ENCODE measurements at regions not wholly inside any gene's neighbourhood (a gene's known extent, or its start where the extent isn't known, plus 50 kb on each side); places are given as distances from the start of the nearest gene placed in this dataset.
"Not testable (repeated sequence)": the region's sequence is repeated elsewhere in the genome, so short reads cannot be mapped to it uniquely, and the experiment has no call there.

DNA sequence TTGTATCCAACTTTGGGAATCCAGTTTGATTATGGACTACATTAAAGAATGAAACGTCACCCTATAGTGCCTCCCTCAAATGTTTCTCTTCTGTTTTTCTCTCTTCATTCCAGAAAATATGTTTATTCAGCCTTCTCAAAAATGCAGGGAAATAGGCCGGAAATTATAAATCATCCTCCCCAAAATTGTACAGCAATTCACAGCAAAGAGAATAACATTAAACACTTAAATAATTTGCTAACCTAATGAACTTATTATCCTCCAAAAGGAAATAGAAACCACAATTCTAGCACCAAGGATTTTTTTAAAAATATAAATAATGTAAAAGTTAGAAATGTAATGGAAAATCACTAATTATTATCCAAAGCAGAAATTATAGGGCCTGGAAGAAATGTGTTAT is 115.9 kb upstream of the CCNG1 start:
- Histone ChIP-seq H3K4me2 (ENCODE audit: low read length) (no peak overlapping the region), H3K9me2 (ENCODE audit: low read depth, low read length) (no peaks in the 10 kb centered on the region), H3F3A (ENCODE audit: insufficient read depth, low read length) (no peaks in the 10 kb centered on the region), H3K4me1 (ENCODE audit: insufficient read depth, low read length, severe bottlenecking) (no peaks in the 10 kb centered on the region), H3K9ac (ENCODE audit: low read length) (no peak overlapping the region), H2AFZ (ENCODE audit: low read length) (no peak overlapping the region), H3K27me3 (ENCODE audit: insufficient read depth, low read length) (no peaks in the 10 kb centered on the region), H3K9me3 (ENCODE audit: low read length) (no peaks in the 10 kb centered on the region), H4K20me1 (ENCODE audit: insufficient read depth, low read length) (no peaks in the 10 kb centered on the region), H3K4me3 (ENCODE audit: low read depth, low read length, poor library complexity, severe bottlenecking) (no peak overlapping the region), H3K36me3 (ENCODE audit: insufficient read depth, low read length) (no peaks in the 10 kb centered on the region), H3K79me2 (ENCODE audit: insufficient read depth, low read length) (no peaks in the 10 kb centered on the region), H3K27ac (ENCODE audit: low read depth, low read length, poor library complexity, severe bottlenecking) (no peak overlapping the region)
- TF ChIP-seq CTCF (IDR thresholded peaks at IDR 0.05; ENCODE audit: low read length) (no peak), EZH2 (IDR thresholded peaks at IDR 0.05; ENCODE audit: borderline replicate concordance, low read length) (no peak)

DNA sequence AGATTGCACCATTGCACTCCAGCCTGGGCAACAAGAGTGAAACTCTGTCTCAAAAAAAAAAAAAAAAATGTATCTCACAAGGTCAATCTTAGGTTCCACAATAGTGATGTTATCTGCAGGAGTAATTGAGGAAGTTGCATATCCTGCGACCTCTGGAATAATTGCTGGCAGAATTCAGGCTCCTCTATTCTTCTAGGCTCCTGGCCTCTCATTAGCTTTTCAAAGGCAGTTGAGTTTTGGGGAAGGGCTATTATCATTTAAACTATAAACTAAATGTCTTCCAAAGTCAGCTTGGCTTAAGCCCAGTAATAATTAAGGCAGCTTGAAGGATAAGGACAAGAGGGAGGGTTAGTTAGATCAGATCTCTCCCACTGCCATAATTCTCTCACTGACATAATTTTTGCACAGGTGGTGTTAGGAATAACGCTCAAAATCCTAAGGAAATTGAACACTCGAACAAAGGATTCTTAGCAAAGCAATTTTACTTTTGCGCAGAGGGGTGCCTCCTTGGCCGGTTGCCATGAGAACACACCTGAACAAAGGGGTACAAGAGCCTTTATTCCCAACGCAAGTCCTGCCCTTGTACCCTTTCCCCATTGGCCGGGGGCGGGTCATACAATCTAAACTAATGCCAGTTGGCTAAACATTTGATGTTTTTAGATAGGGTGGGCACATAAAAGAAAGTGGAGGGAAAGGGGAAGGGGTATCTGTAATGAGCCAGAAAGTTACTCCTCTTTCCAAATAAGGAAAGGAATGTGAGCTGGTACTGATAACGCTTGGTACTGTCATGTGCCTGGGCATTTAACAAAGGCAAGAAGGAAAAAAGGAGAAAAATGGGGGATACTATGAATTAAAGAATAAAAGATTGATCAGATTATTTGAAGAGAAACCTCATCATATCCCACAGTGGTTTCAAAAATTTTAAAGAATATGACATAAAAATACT is 106.4 kb upstream of the CCNG1 start:
- Histone ChIP-seq H3K9me3 (ENCODE audit: low read length) (no peaks in the 10 kb centered on the region), H3K9me2 (ENCODE audit: low read depth, low read length) (no peaks in the 10 kb centered on the region), H3K4me3 (ENCODE audit: low read depth, low read length, poor library complexity, severe bottlenecking) (no peak overlapping the region), H3F3A (ENCODE audit: insufficient read depth, low read length) (no peaks in the 10 kb centered on the region), H3K4me1 (ENCODE audit: insufficient read depth, low read length, severe bottlenecking) (no peaks in the 10 kb centered on the region), H3K27me3 (ENCODE audit: insufficient read depth, low read length) (no peaks in the 10 kb centered on the region), H4K20me1 (ENCODE audit: insufficient read depth, low read length) (no peaks in the 10 kb centered on the region), H2AFZ (ENCODE audit: low read length) (no peak overlapping the region), H3K79me2 (ENCODE audit: insufficient read depth, low read length) (no peaks in the 10 kb centered on the region), H3K4me2 (ENCODE audit: low read length) (no peak overlapping the region), H3K27ac (ENCODE audit: low read depth, low read length, poor library complexity, severe bottlenecking) (no peak overlapping the region), H3K36me3 (ENCODE audit: insufficient read depth, low read length) (no peaks in the 10 kb centered on the region), H3K9ac (ENCODE audit: low read length) (no peak overlapping the region)
- TF ChIP-seq CTCF (IDR thresholded peaks at IDR 0.05; ENCODE audit: low read length) = no peak
- TF ChIP-seq EZH2 (IDR thresholded peaks at IDR 0.05; ENCODE audit: borderline replicate concordance, low read length) = no peak

GRCh38 chr5:163336074-163336473 is 101.3 kb upstream of the CCNG1 start:
- not testable (repeated sequence) for H3K27ac ChIP-seq (ENCODE audit: low read depth, low read length, poor library complexity, severe bottlenecking); H3K9ac ChIP-seq (ENCODE audit: low read length); H3K36me3 ChIP-seq (ENCODE audit: insufficient read depth, low read length); H3K27me3 ChIP-seq (ENCODE audit: insufficient read depth, low read length); H3K9me2 ChIP-seq (ENCODE audit: low read depth, low read length); H3K4me2 ChIP-seq (ENCODE audit: low read length); H2AFZ ChIP-seq (ENCODE audit: low read length); H3F3A ChIP-seq (ENCODE audit: insufficient read depth, low read length); H3K4me1 ChIP-seq (ENCODE audit: insufficient read depth, low read length, severe bottlenecking); H4K20me1 ChIP-seq (ENCODE audit: insufficient read depth, low read length); H3K9me3 ChIP-seq (ENCODE audit: low read length); H3K79me2 ChIP-seq (ENCODE audit: insufficient read depth, low read length); H3K4me3 ChIP-seq (ENCODE audit: low read depth, low read length, poor library complexity, severe bottlenecking)

DNA sequence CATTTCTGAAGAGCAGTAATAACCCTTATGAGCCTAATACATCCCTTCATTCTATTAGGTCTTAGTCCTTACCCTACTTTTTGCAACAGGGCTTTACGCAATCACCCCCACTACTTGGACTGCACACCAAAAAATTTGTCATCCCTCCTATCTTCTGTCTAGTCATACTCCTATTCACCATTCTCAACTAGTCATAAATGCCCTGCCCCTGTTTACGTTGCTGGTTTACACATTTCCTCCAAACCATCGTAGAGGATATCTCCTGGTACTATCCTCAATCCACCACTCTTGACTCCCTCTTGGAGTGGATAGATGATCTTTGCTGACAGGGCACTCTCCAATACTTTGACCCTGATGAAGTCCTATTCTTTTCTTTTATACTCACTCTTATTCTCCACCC is 98.2 kb upstream of the CCNG1 start:
- H3K27me3 ChIP-seq (ENCODE audit: insufficient read depth, low read length) = no peaks in the 10 kb centered on the region
- no peaks in the 10 kb centered on the region for H4K20me1 ChIP-seq (ENCODE audit: insufficient read depth, low read length)
- H3F3A ChIP-seq (ENCODE audit: insufficient read depth, low read length) = no peaks in the 10 kb centered on the region
- H3K79me2 ChIP-seq (ENCODE audit: insufficient read depth, low read length) = no peaks in the 10 kb centered on the region
- TF ChIP-seq CTCF (IDR thresholded peaks at IDR 0.05; ENCODE audit: low read length) (no peak), EZH2 (IDR thresholded peaks at IDR 0.05; ENCODE audit: borderline replicate concordance, low read length) (no peak)
- H3K36me3 ChIP-seq (ENCODE audit: insufficient read depth, low read length) = no peaks in the 10 kb centered on the region
- no peak overlapping the region for H3K9ac ChIP-seq (ENCODE audit: low read length)
- no peaks in the 10 kb centered on the region for H3K9me3 ChIP-seq (ENCODE audit: low read length)
- H3K4me3 ChIP-seq (ENCODE audit: low read depth, low read length, poor library complexity, severe bottlenecking) = no peak overlapping the region
- H3K27ac ChIP-seq (ENCODE audit: low read depth, low read length, poor library complexity, severe bottlenecking) = no peak overlapping the region
- no peak overlapping the region for H3K4me2 ChIP-seq (ENCODE audit: low read length)
- H2AFZ ChIP-seq (ENCODE audit: low read length) = no peak overlapping the region
- H3K9me2 ChIP-seq (ENCODE audit: low read depth, low read length) = no peaks in the 10 kb centered on the region
- no peaks in the 10 kb centered on the region for H3K4me1 ChIP-seq (ENCODE audit: insufficient read depth, low read length, severe bottlenecking)

- not testable (repeated sequence) for H2AFZ ChIP-seq (ENCODE audit: low read length); H3K27me3 ChIP-seq (ENCODE audit: insufficient read depth, low read length); H3K36me3 ChIP-seq (ENCODE audit: insufficient read depth, low read length); H3K9me3 ChIP-seq (ENCODE audit: low read length); H3K9ac ChIP-seq (ENCODE audit: low read length); H3K4me1 ChIP-seq (ENCODE audit: insufficient read depth, low read length, severe bottlenecking); H3K79me2 ChIP-seq (ENCODE audit: insufficient read depth, low read length); H3K4me2 ChIP-seq (ENCODE audit: low read length); H3K27ac ChIP-seq (ENCODE audit: low read depth, low read length, poor library complexity, severe bottlenecking); H4K20me1 ChIP-seq (ENCODE audit: insufficient read depth, low read length); H3F3A ChIP-seq (ENCODE audit: insufficient read depth, low read length); H3K9me2 ChIP-seq (ENCODE audit: low read depth, low read length); H3K4me3 ChIP-seq (ENCODE audit: low read depth, low read length, poor library complexity, severe bottlenecking)
These were observed 97.0 kb upstream of the CCNG1 start for GRCh38 chr5:163340378-163340777.

Data from OCI-LY1 (cell line).